GM12865 (cell line): ENCODE measurements at regions not wholly inside any gene's neighbourhood (a gene's known extent, or its start where the extent isn't known, plus 50 kb on each side); places are given as distances from the start of the nearest gene placed in this dataset.

ENCODE experiments used
- DNase-seq: peaks from one replicate; pipeline ENCODE4 v3.0.0; 2010; ENCODE audit warnings: low read depth
- H3K4me3 ChIP-seq: 2 replicates; pipeline ENCODE4 v1.5.1; 2011; ENCODE audit warnings: mild to moderate bottlenecking, low read depth, low read length, control low read depth
- CTCF ChIP-seq: IDR thresholded peaks from 2 replicates; pipeline ENCODE4 v1.5.1; 2011; ENCODE audit warnings: low read length, control low read depth, low read depth, inconsistent platforms; ENCODE audit not compliant: insufficient read depth; ENCODE audit errors: missing control alignments

- H3K4me3 ChIP-seq = no peak overlapping the region
- no peak for DNase-seq
- no peak for TF ChIP-seq CTCF
Measured at GRCh38 chr4:177566691-177567090, 124.5 kb upstream of the AGA start.

DNA sequence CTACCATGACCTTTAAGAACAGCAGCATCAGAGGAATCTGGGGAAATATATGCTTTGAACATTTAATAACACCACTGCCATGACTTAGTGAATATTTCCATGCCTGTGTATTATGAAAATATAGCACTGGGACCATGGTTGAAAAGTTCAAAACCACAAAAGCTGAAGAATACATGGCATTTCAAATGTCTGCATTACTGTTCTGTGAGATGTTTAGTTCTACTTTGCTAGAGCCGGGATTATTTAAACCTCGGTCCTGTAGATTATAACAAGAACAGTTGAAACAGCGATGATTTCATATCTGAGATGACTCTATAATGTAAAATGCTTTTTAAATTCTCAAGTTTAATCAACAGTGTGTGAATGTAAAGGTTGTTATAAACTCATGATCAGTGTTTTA, 126.7 kb upstream of the AGA start:
- DNase-seq = no peak
- no peak overlapping the region for H3K4me3 ChIP-seq
- no peak for TF ChIP-seq CTCF

DNA sequence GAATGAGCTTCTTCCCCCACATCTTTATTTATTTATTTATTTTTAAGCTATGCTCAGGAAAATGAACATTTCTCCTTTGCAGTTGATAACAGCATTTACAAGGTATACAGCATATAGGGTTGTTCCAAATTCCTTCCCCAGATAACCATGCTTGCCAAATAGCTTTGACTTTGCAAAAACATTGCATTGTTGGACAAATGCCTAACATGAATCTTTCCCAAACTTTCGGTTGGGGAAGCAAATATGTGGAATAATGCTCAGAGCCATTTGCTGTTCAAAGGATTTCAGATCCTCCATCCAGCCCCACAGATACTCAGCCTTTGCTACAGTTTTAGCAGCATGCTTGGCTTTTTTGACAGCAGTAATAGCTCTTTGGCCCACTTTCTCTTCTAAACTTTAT, 127.2 kb upstream of the AGA start:
- DNase-seq = no peak
- no peak overlapping the region for H3K4me3 ChIP-seq
- no peak for TF ChIP-seq CTCF

DNA sequence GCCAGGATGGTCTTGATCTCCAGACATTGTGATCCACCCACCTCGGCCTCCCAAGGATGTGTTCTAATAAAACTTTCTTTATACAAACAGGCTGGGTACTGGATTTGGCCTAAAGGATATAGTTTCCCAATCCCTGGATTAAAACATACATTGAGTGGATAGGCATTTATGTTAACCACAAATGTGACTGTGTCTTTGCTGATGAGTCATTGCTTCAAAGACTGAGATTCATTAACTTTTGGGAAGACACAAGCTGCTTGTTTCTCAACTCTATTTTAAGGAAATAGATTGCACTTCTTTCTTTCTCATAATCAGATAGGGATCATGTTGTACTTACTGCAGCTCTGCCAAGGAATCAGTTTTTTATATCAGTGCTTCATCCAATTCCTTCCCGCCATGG, 131.3 kb upstream of the AGA start:
- DNase-seq = no peak
- H3K4me3 ChIP-seq = no peak overlapping the region
- no peak for TF ChIP-seq CTCF

- no peak for TF ChIP-seq CTCF
- H3K4me3 ChIP-seq = no peak overlapping the region
- no peak for DNase-seq
Measured at GRCh38 chr4:177574446-177574845, 132.2 kb upstream of the AGA start.

GRCh38 chr4:177579649-177580048, 137.4 kb upstream of the AGA start:
- no peak for DNase-seq
- no peak for TF ChIP-seq CTCF
- no peak overlapping the region for H3K4me3 ChIP-seq

DNA sequence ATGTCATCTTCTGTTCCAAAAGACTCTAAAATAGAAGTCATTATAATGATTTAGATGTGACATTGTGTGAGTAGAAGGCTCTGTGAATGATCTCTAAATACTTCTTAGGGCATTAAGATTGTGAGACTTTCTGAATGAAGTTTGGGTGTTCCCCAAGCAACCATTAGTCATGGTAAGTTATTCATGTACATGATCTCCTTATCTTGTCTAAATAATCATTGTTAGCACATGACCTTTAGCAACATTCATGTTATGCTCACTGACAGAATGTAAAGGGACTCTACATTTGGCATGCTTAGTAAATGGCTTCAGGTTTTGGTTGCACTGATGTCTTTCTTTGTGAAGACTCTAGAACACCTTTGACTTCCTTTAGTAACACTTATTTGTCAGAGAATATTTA, 140.8 kb upstream of the AGA start:
- no peak for TF ChIP-seq CTCF

More for the DNA sequence above, 140.8 kb upstream of the AGA start:
- DNase-seq = no peak
- no peak overlapping the region for H3K4me3 ChIP-seq
